ENCODE measurements at regions not wholly inside any gene's neighbourhood (a gene's known extent, or its start where the extent isn't known, plus 50 kb on each side); places are given as distances from the start of the nearest gene placed in this dataset.

DNA sequence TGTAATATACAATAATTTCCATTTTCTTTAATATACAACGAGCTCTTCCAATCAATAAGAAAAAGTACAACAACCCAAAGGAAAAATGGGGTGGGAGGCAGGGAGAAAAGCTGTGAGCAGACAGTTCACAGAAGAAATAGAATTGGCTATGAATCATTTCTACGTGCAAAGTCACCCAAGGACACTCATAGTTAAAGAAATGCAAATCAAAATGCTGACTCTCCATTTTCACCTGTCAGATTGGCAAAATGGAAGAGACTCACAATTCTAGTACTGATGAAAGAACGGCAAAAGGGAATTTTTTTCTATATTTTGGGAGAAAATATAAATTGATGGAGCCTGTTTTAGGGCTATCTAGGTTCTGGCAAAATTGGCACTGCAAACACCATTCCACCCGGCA lies 116.3 kb upstream of the MEF2A start:
- TF ChIP-seq, protein P1, sequence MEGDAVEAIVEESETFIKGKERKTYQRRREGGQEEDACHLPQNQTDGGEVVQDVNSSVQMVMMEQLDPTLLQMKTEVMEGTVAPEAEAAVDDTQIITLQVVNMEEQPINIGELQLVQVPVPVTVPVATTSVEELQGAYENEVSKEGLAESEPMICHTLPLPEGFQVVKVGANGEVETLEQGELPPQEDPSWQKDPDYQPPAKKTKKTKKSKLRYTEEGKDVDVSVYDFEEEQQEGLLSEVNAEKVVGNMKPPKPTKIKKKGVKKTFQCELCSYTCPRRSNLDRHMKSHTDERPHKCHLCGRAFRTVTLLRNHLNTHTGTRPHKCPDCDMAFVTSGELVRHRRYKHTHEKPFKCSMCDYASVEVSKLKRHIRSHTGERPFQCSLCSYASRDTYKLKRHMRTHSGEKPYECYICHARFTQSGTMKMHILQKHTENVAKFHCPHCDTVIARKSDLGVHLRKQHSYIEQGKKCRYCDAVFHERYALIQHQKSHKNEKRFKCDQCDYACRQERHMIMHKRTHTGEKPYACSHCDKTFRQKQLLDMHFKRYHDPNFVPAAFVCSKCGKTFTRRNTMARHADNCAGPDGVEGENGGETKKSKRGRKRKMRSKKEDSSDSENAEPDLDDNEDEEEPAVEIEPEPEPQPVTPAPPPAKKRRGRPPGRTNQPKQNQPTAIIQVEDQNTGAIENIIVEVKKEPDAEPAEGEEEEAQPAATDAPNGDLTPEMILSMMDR (IDR thresholded peaks at IDR 0.05) = no peak
- TF ChIP-seq POLR2AphosphoS5 (IDR thresholded peaks at IDR 0.05; ENCODE audit: low read depth, low read length) = no peak
- TF ChIP-seq, protein P2, sequence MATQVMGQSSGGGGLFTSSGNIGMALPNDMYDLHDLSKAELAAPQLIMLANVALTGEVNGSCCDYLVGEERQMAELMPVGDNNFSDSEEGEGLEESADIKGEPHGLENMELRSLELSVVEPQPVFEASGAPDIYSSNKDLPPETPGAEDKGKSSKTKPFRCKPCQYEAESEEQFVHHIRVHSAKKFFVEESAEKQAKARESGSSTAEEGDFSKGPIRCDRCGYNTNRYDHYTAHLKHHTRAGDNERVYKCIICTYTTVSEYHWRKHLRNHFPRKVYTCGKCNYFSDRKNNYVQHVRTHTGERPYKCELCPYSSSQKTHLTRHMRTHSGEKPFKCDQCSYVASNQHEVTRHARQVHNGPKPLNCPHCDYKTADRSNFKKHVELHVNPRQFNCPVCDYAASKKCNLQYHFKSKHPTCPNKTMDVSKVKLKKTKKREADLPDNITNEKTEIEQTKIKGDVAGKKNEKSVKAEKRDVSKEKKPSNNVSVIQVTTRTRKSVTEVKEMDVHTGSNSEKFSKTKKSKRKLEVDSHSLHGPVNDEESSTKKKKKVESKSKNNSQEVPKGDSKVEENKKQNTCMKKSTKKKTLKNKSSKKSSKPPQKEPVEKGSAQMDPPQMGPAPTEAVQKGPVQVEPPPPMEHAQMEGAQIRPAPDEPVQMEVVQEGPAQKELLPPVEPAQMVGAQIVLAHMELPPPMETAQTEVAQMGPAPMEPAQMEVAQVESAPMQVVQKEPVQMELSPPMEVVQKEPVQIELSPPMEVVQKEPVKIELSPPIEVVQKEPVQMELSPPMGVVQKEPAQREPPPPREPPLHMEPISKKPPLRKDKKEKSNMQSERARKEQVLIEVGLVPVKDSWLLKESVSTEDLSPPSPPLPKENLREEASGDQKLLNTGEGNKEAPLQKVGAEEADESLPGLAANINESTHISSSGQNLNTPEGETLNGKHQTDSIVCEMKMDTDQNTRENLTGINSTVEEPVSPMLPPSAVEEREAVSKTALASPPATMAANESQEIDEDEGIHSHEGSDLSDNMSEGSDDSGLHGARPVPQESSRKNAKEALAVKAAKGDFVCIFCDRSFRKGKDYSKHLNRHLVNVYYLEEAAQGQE (IDR thresholded peaks at IDR 0.05; ENCODE audit: insufficient read depth in 1 of 2, low read depth in 2 of 2, low read length in 1 of 2) = no peak
- no peak for TF ChIP-seq TCF7L2 (IDR thresholded peaks at IDR 0.05; ENCODE audit: low read depth, low read length)
- no peak for TF ChIP-seq SIN3A (IDR thresholded peaks at IDR 0.05; ENCODE audit: borderline replicate concordance, insufficient read depth, low read depth, low read length)
